ENCODE measurements at regions not wholly inside any gene's neighbourhood (a gene's known extent, or its start where the extent isn't known, plus 50 kb on each side); places are given as distances from the start of the nearest gene placed in this dataset.

GRCh38 chr7:87007038-87007437 is 52.4 kb downstream of the ELAPOR2 start:
- peaks cover 7% of the 10 kb centered on the region; the same call in 1 of the 2 replicates for H3K27me3 ChIP-seq (ENCODE audit: insufficient read depth, low read length)

GRCh38 chr7:87004956-87005355 is 54.5 kb downstream of the ELAPOR2 start:
- H3K27me3 ChIP-seq (ENCODE audit: insufficient read depth, low read length): peaks cover 7% of the 10 kb centered on the region; the same call in 1 of the 2 replicates
- H3K36me3 ChIP-seq (ENCODE audit: insufficient read depth, low read length): no peaks in the 10 kb centered on the region
- H3K79me2 ChIP-seq (ENCODE audit: control insufficient read depth, insufficient read depth, low read length, unreplicated experiment): no peaks in the 10 kb centered on the region
- no peaks in the 10 kb centered on the region for H3K4me1 ChIP-seq (ENCODE audit: control insufficient read depth, insufficient read depth, low read length, unreplicated experiment)
- H3K4me3 ChIP-seq (ENCODE audit: low read depth, low read length): no peak overlapping the region
- no peak overlapping the region for H3K27ac ChIP-seq (ENCODE audit: low read depth, low read length)
- no peak overlapping the region for H2AFZ ChIP-seq (ENCODE audit: low read length, unreplicated experiment)

More at GRCh38 chr7:87007038-87007437, 52.4 kb downstream of the ELAPOR2 start:
- no peaks in the 10 kb centered on the region for H3K36me3 ChIP-seq (ENCODE audit: insufficient read depth, low read length)
- H3K79me2 ChIP-seq (ENCODE audit: control insufficient read depth, insufficient read depth, low read length, unreplicated experiment): no peaks in the 10 kb centered on the region
- H3K4me3 ChIP-seq (ENCODE audit: low read depth, low read length): no peak overlapping the region
- H3K27ac ChIP-seq (ENCODE audit: low read depth, low read length): no peak overlapping the region
- no peaks in the 10 kb centered on the region for H3K4me1 ChIP-seq (ENCODE audit: control insufficient read depth, insufficient read depth, low read length, unreplicated experiment)
- no peak overlapping the region for H2AFZ ChIP-seq (ENCODE audit: low read length, unreplicated experiment)

- H2AFZ ChIP-seq (ENCODE audit: low read length, unreplicated experiment): no peak overlapping the region
- no peaks in the 10 kb centered on the region for H3K79me2 ChIP-seq (ENCODE audit: control insufficient read depth, insufficient read depth, low read length, unreplicated experiment)
These were observed 55.3 kb downstream of the ELAPOR2 start for GRCh38 chr7:87003872-87004798.

GRCh38 chr7:87001214-87001613 is 58.2 kb downstream of the ELAPOR2 start:
- Histone ChIP-seq H3K27ac (ENCODE audit: low read depth, low read length) (no peak overlapping the region), H3K79me2 (ENCODE audit: control insufficient read depth, insufficient read depth, low read length, unreplicated experiment) (no peaks in the 10 kb centered on the region), H3K27me3 (ENCODE audit: insufficient read depth, low read length) (peaks cover 6% of the 10 kb centered on the region; the same call in 1 of the 2 replicates), H3K36me3 (ENCODE audit: insufficient read depth, low read length) (no peaks in the 10 kb centered on the region), H3K4me3 (ENCODE audit: low read depth, low read length) (no peak overlapping the region), H3K4me1 (ENCODE audit: control insufficient read depth, insufficient read depth, low read length, unreplicated experiment) (no peaks in the 10 kb centered on the region), H2AFZ (ENCODE audit: low read length, unreplicated experiment) (no peak overlapping the region)

More at GRCh38 chr7:87003872-87004798, 55.3 kb downstream of the ELAPOR2 start:
- Histone ChIP-seq H3K4me3 (ENCODE audit: low read depth, low read length) (no peak overlapping the region), H3K27ac (ENCODE audit: low read depth, low read length) (no peak overlapping the region), H3K36me3 (ENCODE audit: insufficient read depth, low read length) (no peaks in the 10 kb centered on the region), H3K4me1 (ENCODE audit: control insufficient read depth, insufficient read depth, low read length, unreplicated experiment) (no peaks in the 10 kb centered on the region), H3K27me3 (ENCODE audit: insufficient read depth, low read length) (peaks cover 2% of the 10 kb centered on the region; the same call in 1 of the 2 replicates)

- no peak overlapping the region for H2AFZ ChIP-seq (ENCODE audit: low read length, unreplicated experiment)
- no peaks in the 10 kb centered on the region for H3K4me1 ChIP-seq (ENCODE audit: control insufficient read depth, insufficient read depth, low read length, unreplicated experiment)
- H3K79me2 ChIP-seq (ENCODE audit: control insufficient read depth, insufficient read depth, low read length, unreplicated experiment): no peaks in the 10 kb centered on the region
- no peak overlapping the region for H3K27ac ChIP-seq (ENCODE audit: low read depth, low read length)
- no peak overlapping the region for H3K4me3 ChIP-seq (ENCODE audit: low read depth, low read length)
- no peaks in the 10 kb centered on the region for H3K36me3 ChIP-seq (ENCODE audit: insufficient read depth, low read length)
- peaks cover 6% of the 10 kb centered on the region; the same call in 1 of the 2 replicates for H3K27me3 ChIP-seq (ENCODE audit: insufficient read depth, low read length)
These were observed 59.1 kb downstream of the ELAPOR2 start for GRCh38 chr7:87000344-87000743.

- Histone ChIP-seq H3K36me3 (ENCODE audit: insufficient read depth, low read length) (no peaks in the 10 kb centered on the region), H3K27me3 (ENCODE audit: insufficient read depth, low read length) (peaks cover 6% of the 10 kb centered on the region; the same call in 1 of the 2 replicates), H3K27ac (ENCODE audit: low read depth, low read length) (no peak overlapping the region), H3K4me1 (ENCODE audit: control insufficient read depth, insufficient read depth, low read length, unreplicated experiment) (no peaks in the 10 kb centered on the region), H3K79me2 (ENCODE audit: control insufficient read depth, insufficient read depth, low read length, unreplicated experiment) (no peaks in the 10 kb centered on the region), H2AFZ (ENCODE audit: low read length, unreplicated experiment) (no peak overlapping the region), H3K4me3 (ENCODE audit: low read depth, low read length) (no peak overlapping the region)
These were observed 59.7 kb downstream of the ELAPOR2 start for GRCh38 chr7:86999750-87000149.

- no peak overlapping the region for H2AFZ ChIP-seq (ENCODE audit: low read length, unreplicated experiment)
- no peaks in the 10 kb centered on the region for H3K36me3 ChIP-seq (ENCODE audit: insufficient read depth, low read length)
- H3K27ac ChIP-seq (ENCODE audit: low read depth, low read length): no peak overlapping the region
- H3K79me2 ChIP-seq (ENCODE audit: control insufficient read depth, insufficient read depth, low read length, unreplicated experiment): no peaks in the 10 kb centered on the region
- no peaks in the 10 kb centered on the region for H3K4me1 ChIP-seq (ENCODE audit: control insufficient read depth, insufficient read depth, low read length, unreplicated experiment)
- H3K4me3 ChIP-seq (ENCODE audit: low read depth, low read length): no peak overlapping the region
- H3K27me3 ChIP-seq (ENCODE audit: insufficient read depth, low read length): peaks cover 6% of the 10 kb centered on the region; the same call in 1 of the 2 replicates
These were observed 63.6 kb downstream of the ELAPOR2 start for GRCh38 chr7:86995814-86996213.

GRCh38 chr7:86995052-86995725 is 64.3 kb downstream of the ELAPOR2 start:
- H3K27me3 ChIP-seq (ENCODE audit: insufficient read depth, low read length): peaks cover 6% of the 10 kb centered on the region; the same call in 1 of the 2 replicates
- no peaks in the 10 kb centered on the region for H3K4me1 ChIP-seq (ENCODE audit: control insufficient read depth, insufficient read depth, low read length, unreplicated experiment)
- no peak overlapping the region for H3K4me3 ChIP-seq (ENCODE audit: low read depth, low read length)
- no peak overlapping the region for H2AFZ ChIP-seq (ENCODE audit: low read length, unreplicated experiment)
- no peaks in the 10 kb centered on the region for H3K79me2 ChIP-seq (ENCODE audit: control insufficient read depth, insufficient read depth, low read length, unreplicated experiment)
- no peak overlapping the region for H3K27ac ChIP-seq (ENCODE audit: low read depth, low read length)
- H3K36me3 ChIP-seq (ENCODE audit: insufficient read depth, low read length): no peaks in the 10 kb centered on the region

GRCh38 chr7:86991771-86992191 is 67.7 kb downstream of the ELAPOR2 start:
- no peak overlapping the region for H2AFZ ChIP-seq (ENCODE audit: low read length, unreplicated experiment)
- H3K79me2 ChIP-seq (ENCODE audit: control insufficient read depth, insufficient read depth, low read length, unreplicated experiment): no peaks in the 10 kb centered on the region
- no peaks in the 10 kb centered on the region for H3K4me1 ChIP-seq (ENCODE audit: control insufficient read depth, insufficient read depth, low read length, unreplicated experiment)
- H3K27me3 ChIP-seq (ENCODE audit: insufficient read depth, low read length): no peaks in the 10 kb centered on the region
- no peak overlapping the region for H3K4me3 ChIP-seq (ENCODE audit: low read depth, low read length)
- H3K36me3 ChIP-seq (ENCODE audit: insufficient read depth, low read length): no peaks in the 10 kb centered on the region
- H3K27ac ChIP-seq (ENCODE audit: low read depth, low read length): no peak overlapping the region

GRCh38 chr7:86991093-86991769 is 68.2 kb downstream of the ELAPOR2 start:
- no peaks in the 10 kb centered on the region for H3K4me1 ChIP-seq (ENCODE audit: control insufficient read depth, insufficient read depth, low read length, unreplicated experiment)
- no peaks in the 10 kb centered on the region for H3K79me2 ChIP-seq (ENCODE audit: control insufficient read depth, insufficient read depth, low read length, unreplicated experiment)
- no peak overlapping the region for H2AFZ ChIP-seq (ENCODE audit: low read length, unreplicated experiment)
- H3K27me3 ChIP-seq (ENCODE audit: insufficient read depth, low read length): no peaks in the 10 kb centered on the region
- no peak overlapping the region for H3K4me3 ChIP-seq (ENCODE audit: low read depth, low read length)
- H3K27ac ChIP-seq (ENCODE audit: low read depth, low read length): no peak overlapping the region
- H3K36me3 ChIP-seq (ENCODE audit: insufficient read depth, low read length): no peaks in the 10 kb centered on the region
